PFSK-1 (cell line): ENCODE measurements at regions not wholly inside any gene's neighbourhood (a gene's known extent, or its start where the extent isn't known, plus 50 kb on each side); places are given as distances from the start of the nearest gene placed in this dataset.

ENCODE experiments used
- POLR2AphosphoS5 ChIP-seq: IDR thresholded peaks from 2 replicates; pipeline ENCODE4 v1.6.1; 2012; ENCODE audit warnings: low read depth, mild to moderate bottlenecking, control low read depth, low read length, moderate library complexity
- TF ChIP-seq, protein P1 (sequence below), 2 experiments: IDR thresholded peaks; 2 replicates each; pipeline versions ENCODE4 v1.6.1 to v1.8.0; 2011 to 2012; ENCODE audit warnings: low read depth in 2 of 2, low read length in 2 of 2, control low read depth in 1 of 2, inconsistent platforms in 1 of 2, mild to moderate bottlenecking in 1 of 2, moderate library complexity in 1 of 2; ENCODE audit not compliant: insufficient read depth in 1 of 2

DNA sequence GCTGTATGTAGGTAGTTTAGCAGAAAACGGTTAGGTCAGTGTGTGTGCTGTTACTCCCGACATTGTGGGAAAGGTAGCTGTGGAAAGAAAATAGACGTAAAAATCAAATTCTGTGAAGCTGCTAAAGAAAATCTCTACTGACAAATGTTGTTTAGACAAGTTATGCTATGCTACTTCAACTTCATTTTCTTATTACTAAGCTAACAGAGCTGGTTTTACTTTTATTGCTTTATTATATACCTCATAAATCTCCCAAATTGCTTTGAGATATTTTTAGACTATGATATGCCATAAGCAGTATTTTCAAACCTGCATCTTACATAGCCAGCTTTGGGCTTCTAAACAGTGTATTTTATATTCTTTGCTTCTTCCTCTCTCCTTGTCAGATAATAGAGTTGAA lies 108.2 kb upstream of the PACRGL start:
- TF ChIP-seq POLR2AphosphoS5: no peak
- TF ChIP-seq, protein P1, sequence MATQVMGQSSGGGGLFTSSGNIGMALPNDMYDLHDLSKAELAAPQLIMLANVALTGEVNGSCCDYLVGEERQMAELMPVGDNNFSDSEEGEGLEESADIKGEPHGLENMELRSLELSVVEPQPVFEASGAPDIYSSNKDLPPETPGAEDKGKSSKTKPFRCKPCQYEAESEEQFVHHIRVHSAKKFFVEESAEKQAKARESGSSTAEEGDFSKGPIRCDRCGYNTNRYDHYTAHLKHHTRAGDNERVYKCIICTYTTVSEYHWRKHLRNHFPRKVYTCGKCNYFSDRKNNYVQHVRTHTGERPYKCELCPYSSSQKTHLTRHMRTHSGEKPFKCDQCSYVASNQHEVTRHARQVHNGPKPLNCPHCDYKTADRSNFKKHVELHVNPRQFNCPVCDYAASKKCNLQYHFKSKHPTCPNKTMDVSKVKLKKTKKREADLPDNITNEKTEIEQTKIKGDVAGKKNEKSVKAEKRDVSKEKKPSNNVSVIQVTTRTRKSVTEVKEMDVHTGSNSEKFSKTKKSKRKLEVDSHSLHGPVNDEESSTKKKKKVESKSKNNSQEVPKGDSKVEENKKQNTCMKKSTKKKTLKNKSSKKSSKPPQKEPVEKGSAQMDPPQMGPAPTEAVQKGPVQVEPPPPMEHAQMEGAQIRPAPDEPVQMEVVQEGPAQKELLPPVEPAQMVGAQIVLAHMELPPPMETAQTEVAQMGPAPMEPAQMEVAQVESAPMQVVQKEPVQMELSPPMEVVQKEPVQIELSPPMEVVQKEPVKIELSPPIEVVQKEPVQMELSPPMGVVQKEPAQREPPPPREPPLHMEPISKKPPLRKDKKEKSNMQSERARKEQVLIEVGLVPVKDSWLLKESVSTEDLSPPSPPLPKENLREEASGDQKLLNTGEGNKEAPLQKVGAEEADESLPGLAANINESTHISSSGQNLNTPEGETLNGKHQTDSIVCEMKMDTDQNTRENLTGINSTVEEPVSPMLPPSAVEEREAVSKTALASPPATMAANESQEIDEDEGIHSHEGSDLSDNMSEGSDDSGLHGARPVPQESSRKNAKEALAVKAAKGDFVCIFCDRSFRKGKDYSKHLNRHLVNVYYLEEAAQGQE (IDR thresholded peaks at IDR 0.05; ENCODE audit: insufficient read depth in 1 of 2, low read depth in 2 of 2, low read length in 2 of 2): no peak
